Pancreas (tissue), 10 donors: ENCODE measurements at regions not wholly inside any gene's neighbourhood (a gene's known extent, or its start where the extent isn't known, plus 50 kb on each side); places are given as distances from the start of the nearest gene placed in this dataset.
A peak's percentile ranks its signal among the peaks of the same experiment; 100 is the strongest.

ENCODE experiments used
- ATAC-seq, 4 donors: fragments of 200-7000 bp; cut with Tn5 transposase; one replicate each; pipeline versions ENCODE4 v1.8.0 to v1.9.1; 2020; ENCODE audit warnings: mild to moderate bottlenecking in 4 of 4, moderate library complexity in 4 of 4
- DNase-seq, 6 donors: peaks; one replicate each; pipeline ENCODE4 v3.0.0-alpha.2; 2020
- FAIRE-seq: peaks from 2 replicates; lab custom pipeline; 2012; peaks lifted over from hg19 to GRCh38; lab: Jason Lieb, UNC
- H3K27ac ChIP-seq, 4 donors: fragments of 200-600 bp; sonication (generic); 1 replicate in 3 of 4; 2 replicates in 1 of 4; pipeline versions ENCODE4 v1.5.0 to v1.8.0; 2020
- H3K27me3 ChIP-seq, 4 donors: fragments of 200-600 bp; one replicate each; pipeline ENCODE4 v1.8.0; 2021
- H3K36me3 ChIP-seq, 3 donors: fragments of 200-600 bp; sonication (generic) in 1 of 3; one replicate each; pipeline versions ENCODE4 v1.5.0 to v1.8.0; 2020 to 2021
- H3K4me1 ChIP-seq, 3 donors: fragments of 200-600 bp; one replicate each; pipeline ENCODE4 v1.8.0; 2021
- H3K4me3 ChIP-seq, 4 donors: fragments of 200-600 bp; sonication (generic) in 2 of 4; one replicate each; pipeline versions ENCODE4 v1.5.0 to v1.8.0; 2020 to 2021
- H3K9me3 ChIP-seq, 4 donors: fragments of 200-600 bp; one replicate each; pipeline ENCODE4 v1.8.0; 2021
- WGBS, 2 donors: extraction: QIAGEN DNeasy Blood & Tissue Kit; methylation state at CpG; one replicate each; pipeline ENCODE4 v1.1.7; 2013; 5-methylcytosine and 5-hydroxymethylcytosine counted together
- intact Hi-C, 3 donors: fragments of 100-400 bp; cut with DNase I; formaldehyde crosslinking; loops; one replicate each; pipeline versions ENCODE4 v1.11.1 to v1.14.2; 2022
- TF ChIP-seq, protein P1 (sequence below), 4 donors: fragments of 200-600 bp; sonication (generic) in 3 of 4; IDR thresholded peaks; one replicate each; pipeline versions ENCODE4 v1.5.0 to v1.8.0; 2021; ENCODE audit warnings: antibody characterized with exemption in 4 of 4
- donor health status: healthy with polysubstance abuse.
- donor health status: DM: no; HTN: no; CAD: no; lungs with moderate emphysema.
- donor health status: DM: no; HTN: no; CAD: no.
- donor health status: control.
- donor health status: control.
- donor health status: Bipolar disorder and iron deficiency.
- donor health status: DM: yes; HTN: yes; CAD: no.
- donor health status: DM: no; HTN: no; CAD: no.
- donor health status: DM: no; HTN: no; CAD: no.
- donor health status: DM: yes; HTN: yes; CAD: no.

DNA sequence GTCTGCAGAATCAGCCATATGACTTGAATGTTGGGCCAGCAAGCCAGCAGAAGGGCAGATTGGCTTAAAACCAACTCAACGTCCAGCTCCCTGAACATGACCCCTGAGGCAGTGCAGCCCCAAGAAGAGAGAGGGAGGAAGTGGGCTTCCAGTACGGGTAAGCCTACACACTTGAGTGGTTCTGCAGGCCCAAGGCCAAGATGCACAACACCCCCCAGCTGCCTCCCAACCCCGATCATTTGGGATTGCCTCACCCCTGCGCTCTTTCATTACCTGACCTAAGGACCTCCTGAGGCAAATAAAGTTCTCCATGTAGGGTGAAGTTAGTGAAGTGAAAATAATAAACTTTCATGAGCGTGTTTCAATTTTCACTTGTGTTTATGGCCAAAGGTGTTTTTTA is 536.0 kb downstream of the TNS1 start:
- TF ChIP-seq, protein P1, sequence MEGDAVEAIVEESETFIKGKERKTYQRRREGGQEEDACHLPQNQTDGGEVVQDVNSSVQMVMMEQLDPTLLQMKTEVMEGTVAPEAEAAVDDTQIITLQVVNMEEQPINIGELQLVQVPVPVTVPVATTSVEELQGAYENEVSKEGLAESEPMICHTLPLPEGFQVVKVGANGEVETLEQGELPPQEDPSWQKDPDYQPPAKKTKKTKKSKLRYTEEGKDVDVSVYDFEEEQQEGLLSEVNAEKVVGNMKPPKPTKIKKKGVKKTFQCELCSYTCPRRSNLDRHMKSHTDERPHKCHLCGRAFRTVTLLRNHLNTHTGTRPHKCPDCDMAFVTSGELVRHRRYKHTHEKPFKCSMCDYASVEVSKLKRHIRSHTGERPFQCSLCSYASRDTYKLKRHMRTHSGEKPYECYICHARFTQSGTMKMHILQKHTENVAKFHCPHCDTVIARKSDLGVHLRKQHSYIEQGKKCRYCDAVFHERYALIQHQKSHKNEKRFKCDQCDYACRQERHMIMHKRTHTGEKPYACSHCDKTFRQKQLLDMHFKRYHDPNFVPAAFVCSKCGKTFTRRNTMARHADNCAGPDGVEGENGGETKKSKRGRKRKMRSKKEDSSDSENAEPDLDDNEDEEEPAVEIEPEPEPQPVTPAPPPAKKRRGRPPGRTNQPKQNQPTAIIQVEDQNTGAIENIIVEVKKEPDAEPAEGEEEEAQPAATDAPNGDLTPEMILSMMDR (IDR thresholded peaks at IDR 0.05): no peak
- WGBS, 2 donors: 83 to 85% methylated on average over 5 of the region's 5 CpGs
- Histone ChIP-seq H3K4me3 (no peak overlapping the region), H3K27ac (no peak overlapping the region), H3K9me3 (no peaks in the 10 kb centered on the region), H3K27me3 (no peaks in the 10 kb centered on the region), H3K4me1 (no peaks in the 10 kb centered on the region), H3K36me3 (no peaks in the 10 kb centered on the region)
- intact Hi-C loops: no loop called here
- peak in 1 of 4 donors; percentile 18 for ATAC-seq
- no peak for FAIRE-seq
- no peak for DNase-seq

DNA sequence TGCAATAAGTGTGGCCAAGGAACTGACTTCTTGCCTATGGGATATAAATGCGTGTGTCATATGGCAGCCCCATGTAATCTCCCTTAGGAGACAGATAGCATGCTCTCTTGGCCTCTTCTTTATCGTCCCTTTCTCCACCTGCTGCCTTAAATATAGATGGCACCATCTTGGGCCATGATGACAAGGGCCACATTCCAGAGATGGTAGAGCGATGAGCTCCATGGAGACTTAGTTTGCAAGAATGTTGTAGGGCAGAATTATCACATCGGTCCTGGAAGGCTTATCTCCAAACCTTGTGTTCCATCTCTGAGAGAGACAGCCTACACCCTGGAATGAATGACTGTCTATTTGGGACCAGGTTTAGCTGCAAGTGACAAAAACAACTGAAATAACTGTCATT is 536.7 kb downstream of the TNS1 start:
- TF ChIP-seq, protein P1 (IDR thresholded peaks at IDR 0.05): no peak
- DNase-seq (no peak), FAIRE-seq (no peak), ATAC-seq (no peak)
- WGBS, 2 donors: 84% methylated on average over 4 of the region's 4 CpGs
- Histone ChIP-seq H3K4me3 (no peak overlapping the region), H3K27ac (no peak overlapping the region), H3K36me3 (no peaks in the 10 kb centered on the region), H3K9me3 (no peaks in the 10 kb centered on the region), H3K27me3 (no peaks in the 10 kb centered on the region), H3K4me1 (no peaks in the 10 kb centered on the region)
- intact Hi-C loops: no loop called here

- H3K9me3 ChIP-seq: no peaks in the 10 kb centered on the region
- no peaks in the 10 kb centered on the region for H3K4me1 ChIP-seq
- ATAC-seq: no peak
- H3K36me3 ChIP-seq: no peaks in the 10 kb centered on the region
- TF ChIP-seq, protein P1 (IDR thresholded peaks at IDR 0.05): no peak
- FAIRE-seq: no peak
- DNase-seq: no peak
- intact Hi-C loops: no loop called here
- H3K27me3 ChIP-seq: no peaks in the 10 kb centered on the region
- 65 to 98% methylated on average over 2 of the region's 2 CpGs for WGBS, 2 donors
- H3K27ac ChIP-seq: no peak overlapping the region
- H3K4me3 ChIP-seq: no peak overlapping the region
These were observed 537.7 kb downstream of the TNS1 start for GRCh38 chr2:217465100-217465499.

GRCh38 chr2:217463402-217464075 is 539.3 kb downstream of the TNS1 start:
- H3K36me3 ChIP-seq: no peaks in the 10 kb centered on the region
- no peak overlapping the region for H3K4me3 ChIP-seq
- DNase-seq (no peak), ATAC-seq (no peak), FAIRE-seq (no peak)
- H3K27ac ChIP-seq: no peak overlapping the region
- H3K27me3 ChIP-seq: no peaks in the 10 kb centered on the region
- no peaks in the 10 kb centered on the region for H3K4me1 ChIP-seq
- intact Hi-C loops: no loop called here
- TF ChIP-seq, protein P1 (IDR thresholded peaks at IDR 0.05): no peak
- H3K9me3 ChIP-seq: no peaks in the 10 kb centered on the region
- 92 to 93% methylated on average over 2 of the region's 2 CpGs for WGBS, 2 donors

DNA sequence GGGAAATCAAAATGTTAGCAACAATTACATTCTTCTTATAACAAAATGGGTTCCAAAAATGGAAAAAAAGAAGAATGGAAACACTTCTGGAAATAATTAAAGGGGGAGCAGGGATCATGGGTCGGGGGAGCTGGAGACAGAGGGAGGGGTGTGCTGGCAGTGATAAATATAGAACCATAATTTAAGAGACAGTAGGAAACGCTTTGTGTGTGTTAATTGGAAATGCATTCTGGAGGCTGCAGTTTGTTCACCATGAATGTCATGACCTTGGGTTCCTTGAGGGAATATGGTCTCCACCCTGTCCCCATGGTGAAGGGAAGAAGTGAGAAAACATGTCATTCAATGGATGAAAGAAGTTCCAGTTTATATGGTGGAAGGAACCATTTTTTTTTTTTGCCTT is 540.7 kb downstream of the TNS1 start:
- Histone ChIP-seq H3K36me3 (no peaks in the 10 kb centered on the region), H3K9me3 (no peaks in the 10 kb centered on the region), H3K4me3 (no peak overlapping the region), H3K4me1 (no peaks in the 10 kb centered on the region), H3K27me3 (no peaks in the 10 kb centered on the region), H3K27ac (no peak overlapping the region)
- intact Hi-C loops: no loop called here
- FAIRE-seq (no peak), ATAC-seq (no peak), DNase-seq (no peak)
- TF ChIP-seq, protein P1 (IDR thresholded peaks at IDR 0.05): no peak
- 55% methylated on average over 2 of the region's 2 CpGs for WGBS, 2 donors
